Effector CD8-positive, alpha-beta T cell (primary cell): ENCODE measurements at regions not wholly inside any gene's neighbourhood (a gene's known extent, or its start where the extent isn't known, plus 50 kb on each side); places are given as distances from the start of the nearest gene placed in this dataset.

ENCODE experiments used
- DNase-seq: peaks from one replicate; lab custom pipeline; 2025; lab: John Stamatoyannopoulos, UW

DNA sequence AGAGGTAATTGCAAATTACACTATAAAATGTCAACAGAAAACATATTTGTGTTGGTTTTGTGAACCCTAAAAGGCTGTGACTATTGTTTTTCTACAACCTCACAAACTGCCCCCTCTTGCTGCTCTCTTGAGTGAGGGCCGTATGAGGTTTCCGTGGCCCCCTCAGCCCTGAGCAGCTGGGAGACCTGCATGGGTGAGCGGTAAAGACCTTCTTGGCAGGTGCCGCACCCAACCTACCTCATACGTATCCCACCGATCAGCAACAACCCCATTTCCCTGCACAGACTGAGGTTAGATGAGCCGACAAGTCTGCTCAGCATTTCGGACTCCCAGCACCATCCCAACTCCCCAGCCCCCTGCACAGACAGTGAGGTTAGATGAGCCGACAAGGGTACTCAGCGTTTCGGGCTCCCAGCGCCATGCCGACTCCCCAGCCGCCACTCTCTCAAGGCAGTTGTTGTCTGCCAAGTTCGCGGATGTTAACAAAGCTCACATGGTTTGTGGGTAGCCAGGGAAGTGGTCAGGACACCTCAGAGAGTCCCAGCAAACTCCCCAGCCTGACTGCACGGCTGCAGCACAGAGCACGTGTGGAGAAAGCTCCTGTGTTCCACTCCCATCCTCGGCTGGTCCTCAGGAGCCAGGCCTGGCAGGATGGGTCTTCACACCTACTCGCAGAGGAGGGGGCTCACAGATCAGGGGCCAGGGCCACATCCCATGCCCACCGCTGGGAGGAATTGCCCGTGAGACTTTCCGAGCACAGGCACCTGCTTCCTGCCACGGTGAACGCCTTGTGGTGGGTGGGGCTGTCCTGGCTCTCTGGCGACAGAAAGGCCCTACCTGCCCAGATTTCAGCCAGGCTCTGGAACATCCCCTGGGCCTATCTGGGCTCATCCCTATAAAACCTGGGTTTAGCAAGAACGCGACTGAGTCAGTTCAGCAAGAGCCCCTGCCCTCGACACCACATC lies 502.9 kb downstream of the BRD1 start:
- DNase-seq = no peak

DNA sequence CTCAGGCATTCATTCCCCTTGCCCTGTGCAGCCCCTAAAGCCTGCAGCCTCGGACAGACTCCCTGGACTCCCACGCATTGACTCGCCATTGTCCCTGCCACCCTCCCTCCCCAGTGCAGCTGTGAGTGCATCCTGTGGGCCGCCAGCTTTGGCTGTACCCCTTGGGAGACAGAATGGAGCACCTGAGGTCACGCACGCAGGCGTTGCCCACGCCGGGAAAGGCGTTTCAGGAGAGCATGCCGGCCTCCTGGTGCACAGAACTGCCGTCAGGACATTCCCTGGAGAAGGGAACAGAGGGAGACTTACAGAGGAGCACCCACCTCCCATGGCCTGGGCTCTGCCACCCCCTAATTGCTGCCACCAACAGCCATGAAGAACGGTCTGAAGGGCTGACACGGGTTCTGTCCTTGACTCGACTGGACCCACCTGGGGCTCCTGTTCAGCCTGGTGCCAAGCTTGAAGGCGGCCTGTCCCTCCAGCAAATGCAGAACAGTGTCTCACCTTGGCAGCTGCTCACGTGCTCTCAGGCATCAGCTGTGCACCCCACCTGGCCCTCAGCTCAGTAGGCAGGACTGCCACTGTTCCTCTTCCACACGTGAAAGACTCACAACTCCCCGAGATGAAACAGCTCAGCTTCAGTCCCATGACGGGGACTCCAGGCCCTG lies 503.8 kb downstream of the BRD1 start:
- no peak for DNase-seq

- DNase-seq = no peak
Measured at GRCh38 chr22:49322861-49323622, 504.6 kb downstream of the BRD1 start.

DNA sequence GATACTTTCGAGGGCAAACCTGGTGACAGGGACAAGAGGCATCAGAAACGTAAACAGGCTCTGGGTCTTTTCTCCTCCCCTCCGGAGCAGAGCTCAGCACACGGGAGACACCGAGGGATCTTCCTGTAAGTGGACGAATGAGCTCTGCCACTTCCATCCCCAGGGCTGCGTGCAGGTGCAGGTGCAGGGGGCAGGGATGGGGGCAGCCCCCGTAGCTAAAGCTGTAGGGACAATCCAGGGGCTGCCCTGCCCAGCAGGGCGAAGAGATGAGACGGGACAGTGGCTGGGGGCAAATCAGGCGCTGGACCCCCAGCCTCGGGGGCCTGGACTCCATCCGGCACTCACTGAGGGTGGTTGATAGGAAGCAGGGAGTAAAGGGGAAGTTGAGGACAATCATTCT lies 505.4 kb downstream of the BRD1 start:
- DNase-seq = no peak

GRCh38 chr22:49321477-49322055 lies 506.1 kb downstream of the BRD1 start:
- DNase-seq = no peak

- no peak for DNase-seq
Measured at GRCh38 chr22:49320714-49321476, 506.8 kb downstream of the BRD1 start.

- no peak for DNase-seq
Measured at GRCh38 chr22:49317369-49317768, 510.3 kb downstream of the BRD1 start.

DNA sequence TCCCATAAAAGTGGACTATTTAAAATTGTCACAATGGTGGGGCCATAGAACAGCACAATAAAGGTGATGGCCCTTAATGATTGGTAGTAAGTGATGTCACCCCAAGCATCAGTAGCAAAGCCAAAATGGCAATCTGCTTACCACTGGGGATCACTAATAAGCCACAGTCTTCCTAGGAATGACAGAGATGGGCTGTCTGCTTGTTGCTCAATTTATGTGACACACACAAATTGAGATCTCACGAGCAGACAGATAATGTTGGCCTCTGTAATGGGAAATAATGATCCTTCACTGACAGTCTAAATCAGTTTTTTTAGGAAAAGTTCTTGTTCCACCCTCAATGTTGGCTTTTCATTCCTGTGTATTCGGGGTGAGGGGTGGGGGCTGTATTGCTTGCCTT lies 515.1 kb downstream of the BRD1 start:
- no peak for DNase-seq

DNA sequence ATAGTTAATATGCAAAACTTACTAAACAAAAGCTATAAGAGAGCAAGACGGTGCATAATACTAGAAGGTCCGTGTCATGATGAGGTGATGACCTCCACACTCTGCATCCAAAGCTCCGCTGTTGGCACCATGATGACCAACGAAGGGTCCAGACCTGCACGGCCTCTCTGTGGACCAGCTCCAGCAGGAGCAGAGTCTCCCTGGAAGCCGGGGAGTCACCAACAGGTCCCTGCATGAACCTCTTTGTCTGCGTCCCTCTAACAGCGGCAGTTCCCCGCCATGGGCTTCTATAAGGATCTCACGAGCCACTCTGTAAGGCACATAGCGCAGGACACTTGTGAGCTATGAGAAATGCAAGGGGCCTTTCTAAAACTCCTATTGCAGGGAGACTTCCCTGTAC lies 517.3 kb downstream of the BRD1 start:
- DNase-seq = no peak

DNA sequence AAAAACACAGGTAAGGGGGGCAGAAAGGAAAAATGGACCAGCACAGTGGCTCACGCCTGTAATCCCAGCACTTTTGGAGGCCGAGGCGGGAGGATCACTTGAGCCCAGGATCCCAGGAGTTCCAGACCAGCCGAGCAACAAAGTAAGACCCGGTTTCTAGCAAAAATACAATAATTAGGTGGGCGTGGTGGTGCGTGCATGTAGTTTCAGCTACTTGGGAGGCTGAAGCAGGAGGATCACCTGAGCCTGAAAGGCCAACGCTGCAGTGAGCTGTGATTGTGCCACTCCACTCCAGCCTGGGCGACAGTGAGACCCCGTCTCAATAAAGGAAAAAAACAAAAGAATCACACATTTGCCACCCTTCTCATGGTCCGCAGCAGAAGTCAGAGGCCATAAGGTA lies 519.4 kb downstream of the BRD1 start:
- DNase-seq = no peak

GRCh38 chr22:49307870-49308269 lies 519.8 kb downstream of the BRD1 start:
- DNase-seq = no peak

DNA sequence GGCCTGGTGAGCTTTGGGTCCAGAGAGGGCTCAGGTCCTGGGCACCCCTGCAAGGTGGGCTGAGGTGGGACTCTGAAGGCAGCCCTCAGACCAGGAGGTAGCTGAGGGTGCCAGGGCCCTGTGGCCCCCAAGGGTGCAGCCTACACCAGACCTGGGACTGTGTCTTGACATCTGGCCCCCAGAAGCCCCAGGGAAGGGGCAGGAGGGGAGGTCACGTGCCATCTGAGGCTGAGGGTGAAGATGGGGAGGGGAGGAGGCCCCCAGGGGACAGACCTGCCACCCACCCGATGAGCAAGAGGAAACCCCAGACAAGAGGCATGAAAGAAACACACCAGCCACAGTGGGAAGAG lies 520.2 kb downstream of the BRD1 start:
- DNase-seq = no peak

DNA sequence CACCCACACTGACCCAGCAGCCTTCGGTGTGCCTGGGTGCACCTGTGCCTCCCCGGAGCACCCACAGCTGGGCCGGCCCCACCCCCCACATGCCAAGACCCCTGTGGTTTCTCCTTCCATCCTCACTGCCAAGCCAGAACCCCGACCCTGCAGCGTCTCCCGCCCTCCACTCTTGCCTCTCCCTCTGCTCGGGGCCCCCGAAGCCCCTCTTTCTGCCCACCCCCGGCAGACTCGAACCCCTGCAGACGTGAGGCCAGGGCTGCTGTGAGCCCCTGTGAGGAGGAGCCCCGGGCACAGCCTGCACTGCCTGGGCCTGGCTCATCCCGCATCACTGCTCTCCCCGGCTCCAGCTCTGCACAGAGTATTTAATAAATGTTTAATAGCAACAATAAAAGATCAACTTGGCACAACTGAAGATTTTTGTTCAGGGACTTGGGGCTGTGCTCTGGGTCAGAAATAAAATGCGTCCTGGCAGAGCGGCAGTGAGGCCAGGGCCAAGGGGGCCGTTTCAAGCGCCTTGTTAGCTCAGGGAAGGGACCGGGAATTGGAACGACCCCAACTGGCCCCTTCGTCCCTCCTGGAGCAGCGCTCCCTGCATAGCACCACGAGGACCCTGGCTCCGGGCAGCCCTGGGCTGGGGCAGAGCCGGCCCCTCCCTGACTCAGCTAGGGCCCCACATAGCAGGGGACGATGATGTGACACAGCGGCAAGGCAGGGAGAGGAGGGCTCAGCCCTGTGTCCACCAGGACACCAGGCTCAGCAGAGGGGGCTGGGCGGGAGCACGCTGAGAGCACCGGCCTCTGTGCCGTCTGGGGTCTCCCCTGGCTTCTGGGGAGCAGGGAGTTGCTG lies 520.8 kb downstream of the BRD1 start:
- no peak for DNase-seq

DNA sequence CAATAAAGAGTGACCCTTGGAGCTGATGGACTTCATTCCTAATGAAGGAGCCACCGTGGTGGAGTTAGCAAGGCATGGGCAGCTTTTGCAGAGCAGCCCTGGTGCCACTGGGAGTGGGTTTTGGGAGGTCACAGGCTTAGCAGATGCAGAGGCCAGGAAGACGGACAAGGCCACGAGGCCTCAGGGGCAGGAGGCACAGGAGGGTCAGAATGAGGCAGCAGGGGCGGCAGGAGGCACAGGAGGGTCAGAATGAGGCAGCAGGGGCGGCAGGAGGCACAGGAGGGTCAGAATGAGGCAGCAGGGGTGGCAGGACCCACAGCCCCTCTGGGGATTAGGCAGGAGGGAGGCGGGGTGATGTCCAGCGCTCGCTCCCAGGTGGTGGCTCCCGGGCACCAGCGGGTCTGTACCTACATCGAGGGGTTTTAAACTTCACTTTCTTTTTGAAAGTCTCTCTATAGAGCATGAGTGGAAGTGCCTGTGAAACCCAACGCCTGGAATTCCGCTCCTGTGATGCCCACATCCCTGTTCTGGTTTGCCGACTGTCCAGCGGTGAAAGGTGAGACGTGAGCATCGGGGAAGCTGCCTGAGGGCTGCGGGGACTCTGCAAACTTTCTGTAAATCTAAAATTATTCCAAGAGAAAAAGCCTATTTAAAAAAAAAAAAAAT lies 521.6 kb downstream of the BRD1 start:
- no peak for DNase-seq

GRCh38 chr22:49305214-49305965 lies 522.3 kb downstream of the BRD1 start:
- peak; percentile 20 for DNase-seq

DNA sequence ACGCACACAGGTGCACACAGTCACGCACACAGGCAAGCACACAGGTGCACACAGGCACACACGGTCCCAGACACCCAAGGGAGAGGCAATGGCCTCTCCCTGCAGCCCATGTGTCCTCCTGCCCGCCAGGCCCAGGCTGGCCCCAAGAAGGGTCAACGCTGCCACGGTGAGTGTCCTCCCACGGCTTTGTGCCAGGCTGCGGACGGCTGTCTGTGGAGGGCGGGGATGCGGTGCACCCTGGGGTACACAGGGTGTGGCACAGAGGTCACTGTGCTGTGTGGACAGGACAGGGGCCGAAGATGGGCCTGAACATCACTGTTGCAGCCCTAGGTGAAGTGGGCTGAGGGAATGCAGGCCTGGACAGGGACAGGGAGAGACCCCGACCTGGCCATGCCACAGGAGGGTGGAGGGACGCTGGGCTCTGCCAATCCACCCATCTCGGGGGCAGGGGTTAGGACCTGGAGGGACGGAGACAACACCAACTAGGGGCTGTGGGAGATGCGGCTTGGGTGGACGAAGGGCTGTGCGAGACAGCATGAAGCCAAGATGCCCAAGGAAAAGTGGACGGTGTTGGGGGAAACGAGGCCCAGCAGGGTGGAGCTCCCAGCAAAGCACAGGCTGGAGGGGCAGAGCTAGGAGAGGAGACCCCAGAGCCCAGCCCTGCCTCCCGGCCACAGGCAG lies 523.8 kb downstream of the BRD1 start:
- DNase-seq = no peak

DNA sequence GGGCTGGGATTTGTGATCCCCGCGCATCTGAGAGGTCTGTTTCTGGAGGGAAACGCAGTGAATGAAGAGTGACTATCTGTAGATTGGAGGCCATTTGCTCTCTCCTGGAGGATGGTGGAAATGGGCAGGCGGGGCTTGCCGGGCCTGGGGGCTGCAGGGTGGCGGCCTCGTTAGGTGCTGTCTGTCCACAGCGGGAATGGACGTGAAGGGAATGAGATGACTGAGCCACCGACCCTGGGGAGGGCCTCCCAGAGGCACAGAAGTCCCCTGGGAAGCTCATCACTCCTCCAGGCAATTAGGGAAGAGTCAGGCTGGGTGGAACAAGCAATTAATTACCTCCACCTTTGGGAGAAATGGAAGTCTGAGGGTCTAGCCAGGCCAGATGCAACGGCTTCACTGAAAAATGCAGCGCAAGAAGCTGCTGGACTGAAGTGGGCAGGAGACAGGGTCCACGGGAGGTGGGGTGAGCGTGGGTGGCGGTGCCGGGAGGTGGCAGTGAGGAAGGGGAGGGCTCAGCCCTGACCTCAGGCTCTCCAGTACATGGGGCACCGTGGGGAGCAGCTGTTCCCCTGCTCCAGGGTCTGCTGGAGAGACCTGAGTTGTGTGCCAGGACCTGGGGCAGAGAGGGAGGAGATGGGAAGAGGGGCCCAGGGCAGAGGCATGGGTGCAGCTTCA lies 524.5 kb downstream of the BRD1 start:
- DNase-seq = no peak

DNA sequence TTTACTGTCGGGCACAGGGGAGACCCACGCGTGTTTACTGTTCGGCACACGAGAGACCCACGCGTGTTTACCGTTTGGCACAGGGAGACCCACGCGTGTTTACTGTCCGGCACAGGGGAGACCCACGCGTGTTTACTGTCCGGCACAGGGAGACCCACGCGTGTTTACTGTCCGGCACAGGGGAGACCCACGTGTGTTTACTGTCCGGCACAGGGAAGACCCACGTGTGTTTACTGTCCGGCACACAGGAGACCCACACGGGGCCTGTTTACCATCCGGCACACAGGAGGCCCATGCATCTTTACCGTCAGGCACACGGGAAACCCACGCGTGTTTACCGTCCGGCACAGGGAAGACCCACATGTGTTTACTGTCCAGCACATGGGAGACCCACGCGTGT lies 525.1 kb downstream of the BRD1 start:
- no peak for DNase-seq
